SW480 (cell line): ENCODE measurements at regions not wholly inside any gene's neighbourhood (a gene's known extent, or its start where the extent isn't known, plus 50 kb on each side); places are given as distances from the start of the nearest gene placed in this dataset.
"Not testable (repeated sequence)": the region's sequence is repeated elsewhere in the genome, so short reads cannot be mapped to it uniquely, and the experiment has no call there.

Experiments used
- DNase-seq: peaks from one replicate; pipeline ENCODE4 v3.0.0-alpha.2; 2016; ENCODE audit warnings: low spot score

DNA sequence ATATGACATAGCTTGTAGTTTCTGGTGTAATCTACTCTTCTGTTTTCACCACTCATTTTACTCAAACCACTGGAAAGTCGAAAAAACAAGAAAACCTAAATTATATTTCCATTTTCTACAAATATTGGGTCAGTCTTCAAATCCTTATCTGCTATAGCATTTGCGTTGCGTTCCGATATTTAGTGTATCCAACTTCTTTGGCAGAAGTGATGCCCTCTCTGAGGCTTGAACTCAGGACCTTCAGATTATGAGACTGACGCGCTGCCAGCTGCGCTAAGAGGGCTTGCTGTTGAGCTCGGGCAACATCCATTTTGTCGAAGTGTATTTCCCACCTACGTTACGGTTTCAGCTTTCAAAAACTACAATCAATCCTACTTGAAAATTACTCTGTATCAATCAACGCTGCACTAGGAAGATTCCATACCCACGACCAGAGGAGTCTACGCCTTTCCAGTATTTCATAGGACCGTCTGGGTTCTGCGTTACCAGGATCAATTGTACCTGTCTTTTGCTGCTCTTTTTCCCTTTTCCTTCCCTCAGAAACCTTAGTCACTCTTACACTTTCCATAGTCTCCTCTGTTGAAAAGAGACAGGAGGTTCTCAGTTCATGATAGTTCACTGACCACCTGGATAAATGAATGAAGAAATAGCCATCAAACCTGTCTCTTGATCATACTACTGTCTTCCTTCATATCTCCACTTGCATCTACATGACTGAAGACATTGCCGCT lies 140.5 kb upstream of the ZNF322 start:
- DNase-seq: not testable (repeated sequence)

DNA sequence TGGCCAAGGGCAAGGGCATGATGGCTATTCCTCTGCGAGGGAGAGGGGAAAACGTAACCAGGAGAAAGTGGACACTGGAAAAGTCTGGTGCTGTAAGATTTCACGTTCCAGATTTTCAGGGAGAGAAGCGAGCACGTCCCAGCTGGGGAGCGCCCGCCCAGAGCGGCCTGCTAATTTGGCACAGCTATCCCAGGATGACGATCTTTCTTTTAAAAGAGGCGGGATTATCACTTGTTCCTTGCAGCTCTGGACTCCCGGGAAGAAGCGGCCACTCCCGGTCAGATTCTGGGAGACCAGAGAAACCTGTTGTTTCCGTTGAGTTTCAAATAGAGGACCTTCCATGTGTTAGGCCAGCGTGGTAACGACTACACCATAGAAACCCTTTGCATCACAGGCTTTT lies 144.2 kb upstream of the ZNF322 start:
- DNase-seq: not testable (repeated sequence)

DNA sequence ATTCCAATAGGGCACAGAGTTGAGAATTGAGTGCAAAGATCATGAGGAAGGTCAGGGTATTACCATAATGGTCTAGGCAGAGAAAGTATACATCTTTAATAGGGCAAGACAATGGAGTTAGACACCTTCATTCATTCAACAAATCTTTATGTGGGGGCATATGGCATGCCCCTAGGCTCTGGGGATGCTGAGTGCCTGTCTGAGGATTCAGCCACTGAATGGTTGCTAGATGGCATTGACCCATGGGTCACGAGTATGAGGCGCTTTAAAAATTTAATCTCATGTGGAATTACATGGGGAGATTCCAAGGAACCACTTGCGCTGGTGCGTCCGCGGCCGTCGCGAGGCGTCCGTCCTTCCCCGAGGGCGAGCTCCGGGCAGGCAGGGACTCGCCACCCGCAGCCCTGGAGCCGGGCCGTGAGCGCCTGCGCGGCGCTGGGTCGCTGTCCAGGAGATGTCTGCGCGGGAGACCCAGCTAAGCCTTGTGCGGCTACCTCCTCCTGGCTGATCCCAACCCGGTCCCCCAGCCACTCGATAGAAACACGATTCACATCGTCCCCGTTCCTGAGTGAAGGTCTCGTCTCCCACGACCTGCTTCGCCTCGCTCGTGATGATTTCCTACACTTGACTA lies 152.1 kb upstream of the ZNF322 start:
- not testable (repeated sequence) for DNase-seq

DNA sequence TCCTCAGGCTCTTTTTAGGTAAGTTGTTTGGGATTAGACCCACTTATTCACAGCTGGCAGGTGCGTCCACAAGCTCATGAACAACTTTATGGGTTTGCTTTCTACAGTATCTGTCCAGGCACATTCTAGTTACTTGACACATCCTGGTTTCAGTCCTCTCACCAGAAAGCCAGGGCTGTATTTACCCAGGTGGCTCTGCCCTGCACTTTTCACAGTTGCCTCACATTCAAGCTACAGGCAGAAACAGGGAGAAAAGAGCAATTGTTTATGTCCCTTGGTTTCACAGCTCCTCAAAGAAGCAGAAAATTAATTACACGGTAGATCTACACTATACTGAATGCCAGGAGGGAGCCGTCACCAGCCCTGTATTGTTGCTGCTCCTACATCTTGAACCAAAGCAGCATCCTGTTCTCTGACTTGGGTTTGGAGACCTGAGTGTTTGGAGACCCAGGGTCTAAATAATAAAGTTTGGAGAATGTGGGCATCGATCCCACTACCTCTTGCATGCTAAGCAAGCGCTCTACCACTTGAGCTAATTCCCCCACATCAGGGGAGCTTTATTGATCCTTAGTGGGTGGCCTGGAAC lies 159.2 kb upstream of the ZNF322 start:
- not testable (repeated sequence) for DNase-seq

DNA sequence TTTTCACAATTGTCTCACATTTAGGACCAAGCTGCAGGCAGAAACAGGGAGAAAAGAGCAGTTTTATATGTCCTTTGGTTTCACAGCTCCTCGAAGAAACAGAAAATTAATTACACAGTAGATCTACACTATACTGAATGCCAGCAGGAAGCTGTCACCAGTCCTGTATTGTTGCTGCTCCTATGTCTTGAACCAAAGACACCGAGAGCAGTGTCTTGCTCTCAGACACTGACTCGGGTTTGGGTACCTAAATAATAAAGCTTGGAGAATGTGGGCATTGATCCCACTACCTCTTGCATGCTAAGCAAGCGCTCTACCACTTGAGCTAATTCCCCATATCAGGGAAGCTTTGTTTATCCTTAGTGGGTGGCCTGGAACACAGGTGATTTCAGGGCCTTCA lies 168.4 kb upstream of the ZNF322 start:
- not testable (repeated sequence) for DNase-seq

- DNase-seq: not testable (repeated sequence)
Measured at GRCh38 chr6:26829480-26829879, 169.9 kb upstream of the ZNF322 start.

- not testable (repeated sequence) for DNase-seq
Measured at GRCh38 chr6:26830992-26831391, 171.4 kb upstream of the ZNF322 start.

DNA sequence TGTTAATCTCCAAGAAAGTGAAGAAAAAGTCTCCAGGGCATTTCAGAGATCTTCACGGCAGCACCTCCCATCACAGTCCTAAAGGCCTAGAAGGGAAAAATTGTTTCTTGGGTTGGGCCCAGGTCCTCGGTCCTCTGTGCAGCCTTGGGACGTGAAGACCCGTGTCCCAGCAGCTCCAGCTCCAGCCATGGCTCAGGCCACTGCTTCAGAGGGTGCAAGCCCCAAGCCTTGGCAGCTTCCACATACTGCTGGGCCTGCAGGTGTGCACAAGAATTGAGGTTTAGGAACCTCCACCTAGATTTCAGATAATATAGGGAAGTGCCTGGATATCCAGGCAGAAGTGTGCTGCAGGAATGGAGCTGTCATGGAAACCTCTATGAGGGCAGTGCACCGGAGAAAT lies 176.2 kb upstream of the ZNF322 start:
- not testable (repeated sequence) for DNase-seq

DNA sequence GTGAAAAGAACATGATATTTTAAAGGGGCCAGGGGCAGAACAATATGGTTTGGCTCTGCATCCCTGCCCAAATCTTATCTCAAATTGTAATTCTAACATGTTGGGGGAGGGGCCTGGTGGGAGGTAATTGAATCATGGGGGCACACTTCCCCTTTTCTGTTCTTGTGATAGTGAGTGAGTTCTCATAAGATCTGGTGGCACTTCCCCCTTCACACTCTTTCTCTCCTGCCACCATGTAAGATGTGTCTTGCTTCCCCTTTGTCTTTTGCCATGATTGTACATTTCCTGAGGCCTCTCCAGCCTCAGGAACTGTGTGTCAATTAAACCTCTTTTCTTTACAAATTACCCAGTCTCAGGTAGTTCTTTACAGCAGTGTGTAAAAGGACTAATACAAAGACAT lies 177.1 kb upstream of the ZNF322 start:
- DNase-seq: not testable (repeated sequence)

DNA sequence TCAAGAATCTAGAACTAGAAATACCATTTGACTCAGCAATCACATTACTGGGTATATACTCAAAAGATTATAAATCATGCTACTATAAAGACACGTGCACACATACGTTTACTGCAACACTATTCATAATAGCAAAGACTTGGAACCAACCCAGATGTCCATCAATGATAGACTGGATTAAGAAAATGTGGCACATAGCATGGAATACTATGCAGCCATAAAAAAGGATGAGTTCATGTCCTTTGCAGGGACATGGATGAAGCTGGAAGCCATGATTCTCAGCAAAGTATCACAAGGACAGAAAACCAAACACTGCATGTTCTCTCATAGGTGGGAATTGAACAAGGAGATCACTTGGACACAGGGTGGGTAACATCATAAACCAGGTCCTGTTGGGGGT lies 185.3 kb upstream of the ZNF322 start:
- not testable (repeated sequence) for DNase-seq

- not testable (repeated sequence) for DNase-seq
Measured at GRCh38 chr6:26857289-26857688, 197.7 kb upstream of the ZNF322 start.

DNA sequence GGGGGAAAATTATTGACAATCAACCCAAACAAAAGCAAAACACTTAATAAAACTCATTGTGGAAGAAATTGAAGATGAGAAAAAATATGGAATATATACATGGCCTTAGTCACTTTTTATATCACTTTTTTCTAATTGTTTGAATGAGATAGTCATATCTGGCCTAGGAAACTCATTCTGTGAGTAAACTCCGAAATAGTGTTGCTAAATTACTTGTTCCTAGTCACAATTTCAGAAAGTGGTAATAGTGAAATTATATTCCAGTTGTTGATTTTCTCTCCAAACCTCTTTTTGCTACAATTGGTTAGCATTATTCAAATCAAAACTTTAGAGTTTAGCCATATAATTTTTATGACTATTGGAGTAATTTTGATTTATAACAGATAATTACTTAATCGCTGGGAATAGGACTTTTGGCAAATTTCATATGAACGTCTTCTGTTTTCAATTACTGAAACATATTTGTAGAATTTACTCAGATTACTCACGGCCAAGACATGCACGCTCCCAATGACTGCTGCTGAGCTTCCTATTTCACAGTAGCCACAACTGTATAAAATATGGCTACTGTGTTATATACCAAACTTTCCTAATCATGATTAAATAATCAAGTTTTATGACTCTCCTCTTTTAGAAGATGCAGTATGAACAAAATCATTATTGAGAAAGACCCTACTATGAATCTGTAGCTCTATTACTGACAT lies 199.7 kb upstream of the ZNF322 start:
- DNase-seq: not testable (repeated sequence)

DNA sequence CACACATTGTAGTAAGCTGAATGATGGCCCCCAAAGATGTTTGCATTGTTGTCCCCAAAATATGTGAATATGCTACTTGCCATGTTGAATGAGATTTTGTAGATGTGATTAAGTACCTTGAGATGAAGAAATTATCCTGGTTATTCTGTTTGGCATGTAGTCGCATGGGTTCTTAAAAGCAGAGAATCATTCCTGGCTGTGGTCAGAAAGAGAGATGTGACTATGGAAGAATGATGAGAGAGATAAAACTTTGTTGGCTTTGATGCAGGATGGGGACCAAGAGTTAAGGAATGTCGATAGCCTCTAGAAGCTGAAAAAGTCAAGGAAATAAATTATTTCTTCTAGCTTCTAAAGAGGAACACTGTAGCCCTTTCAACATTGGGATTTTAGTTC lies 200.2 kb upstream of the ZNF322 start:
- not testable (repeated sequence) for DNase-seq

- DNase-seq: not testable (repeated sequence)
Measured at GRCh38 chr6:26861913-26862312, 202.4 kb upstream of the ZNF322 start.

GRCh38 chr6:26863641-26864040 lies 204.1 kb upstream of the ZNF322 start:
- not testable (repeated sequence) for DNase-seq

GRCh38 chr6:26898785-26899184 lies 239.2 kb upstream of the ZNF322 start:
- DNase-seq: not testable (repeated sequence)

GRCh38 chr6:26924206-26924605 lies 264.7 kb upstream of the ZNF322 start:
- DNase-seq: not testable (repeated sequence)

GRCh38 chr6:26928190-26928589 lies 268.6 kb upstream of the ZNF322 start:
- DNase-seq: not testable (repeated sequence)

DNA sequence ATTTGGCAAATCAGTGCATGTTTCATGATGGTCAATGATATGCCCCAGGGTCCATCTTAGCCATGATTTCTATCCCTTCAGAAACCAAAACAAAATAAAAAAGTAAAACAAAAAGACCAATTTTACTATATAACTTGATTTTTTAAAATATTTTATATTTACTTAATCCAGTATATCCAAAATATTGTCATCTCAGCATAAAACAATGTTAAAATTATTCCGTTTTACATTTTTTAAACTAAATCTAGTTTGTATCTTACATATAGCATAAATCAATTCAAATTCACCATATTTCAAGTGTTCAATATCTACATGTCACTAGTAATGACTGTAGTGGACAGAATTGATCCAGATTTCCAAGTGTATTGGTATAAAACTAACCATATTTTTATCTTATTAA lies 277.7 kb upstream of the ZNF322 start:
- DNase-seq: not testable (repeated sequence)

DNA sequence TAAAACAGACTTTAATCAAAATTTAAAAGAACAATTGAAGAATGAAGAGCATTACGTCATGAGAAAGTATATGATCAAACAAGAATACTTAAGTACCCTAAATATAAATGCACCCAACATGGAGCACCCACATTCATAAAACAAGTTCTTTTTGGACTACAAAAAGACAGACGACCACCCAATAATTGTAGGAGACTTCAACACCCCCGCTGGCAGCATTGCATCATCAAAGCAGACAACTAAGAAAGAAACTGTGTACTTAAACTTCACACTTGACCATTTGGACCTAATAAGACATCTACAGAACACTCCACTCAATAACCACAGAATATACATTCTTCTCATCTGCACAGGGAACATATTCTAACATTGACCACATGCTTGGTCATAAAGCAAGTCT lies 291.7 kb upstream of the ZNF322 start:
- DNase-seq: not testable (repeated sequence)

- DNase-seq: peak; percentile 94
Measured at GRCh38 chr6:26956078-26956600, 291.4 kb upstream of the PRSS16 start.

GRCh38 chr6:26956601-26957184 lies 290.8 kb upstream of the PRSS16 start:
- DNase-seq: peak; percentile 49
